ENCODE measurements at regions not wholly inside any gene's neighbourhood (a gene's known extent, or its start where the extent isn't known, plus 50 kb on each side); places are given as distances from the start of the nearest gene placed in this dataset.

DNA sequence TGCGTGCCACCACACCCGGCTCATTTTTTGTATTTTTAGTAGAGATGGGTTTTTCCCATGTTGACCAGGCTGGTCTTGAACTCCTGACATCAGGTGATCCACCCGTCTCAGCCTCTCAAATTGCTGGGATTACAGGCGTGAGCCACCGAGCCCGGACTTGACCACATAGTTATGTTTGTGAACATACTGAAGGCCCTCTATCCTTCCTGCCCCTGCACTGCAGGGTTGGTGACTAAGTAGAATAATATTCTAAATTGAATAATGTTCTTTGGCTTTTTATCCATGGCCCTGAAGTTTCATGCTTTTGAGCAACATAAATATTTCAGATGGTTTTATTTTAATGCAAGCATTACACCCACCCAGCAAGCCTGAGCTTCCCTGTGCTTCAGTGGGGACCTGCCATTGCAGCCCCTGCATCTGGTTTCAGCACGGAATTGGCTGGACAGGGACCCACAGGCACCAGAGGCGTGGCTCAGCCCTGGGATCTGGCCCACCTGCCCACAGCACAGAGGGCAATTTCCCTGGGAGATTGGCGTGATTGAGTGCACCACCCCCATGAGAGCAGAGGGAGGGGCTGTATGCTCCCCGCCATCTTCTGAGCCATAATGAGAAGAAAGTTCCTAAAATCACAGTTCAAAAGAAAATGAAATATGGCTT, 460.5 kb downstream of the BRD1 start:
- no peak for DNase-seq (ENCODE audit: low spot score)
- TF ChIP-seq, protein P1, sequence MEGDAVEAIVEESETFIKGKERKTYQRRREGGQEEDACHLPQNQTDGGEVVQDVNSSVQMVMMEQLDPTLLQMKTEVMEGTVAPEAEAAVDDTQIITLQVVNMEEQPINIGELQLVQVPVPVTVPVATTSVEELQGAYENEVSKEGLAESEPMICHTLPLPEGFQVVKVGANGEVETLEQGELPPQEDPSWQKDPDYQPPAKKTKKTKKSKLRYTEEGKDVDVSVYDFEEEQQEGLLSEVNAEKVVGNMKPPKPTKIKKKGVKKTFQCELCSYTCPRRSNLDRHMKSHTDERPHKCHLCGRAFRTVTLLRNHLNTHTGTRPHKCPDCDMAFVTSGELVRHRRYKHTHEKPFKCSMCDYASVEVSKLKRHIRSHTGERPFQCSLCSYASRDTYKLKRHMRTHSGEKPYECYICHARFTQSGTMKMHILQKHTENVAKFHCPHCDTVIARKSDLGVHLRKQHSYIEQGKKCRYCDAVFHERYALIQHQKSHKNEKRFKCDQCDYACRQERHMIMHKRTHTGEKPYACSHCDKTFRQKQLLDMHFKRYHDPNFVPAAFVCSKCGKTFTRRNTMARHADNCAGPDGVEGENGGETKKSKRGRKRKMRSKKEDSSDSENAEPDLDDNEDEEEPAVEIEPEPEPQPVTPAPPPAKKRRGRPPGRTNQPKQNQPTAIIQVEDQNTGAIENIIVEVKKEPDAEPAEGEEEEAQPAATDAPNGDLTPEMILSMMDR (IDR thresholded peaks at IDR 0.05; ENCODE audit: extremely low read depth, missing control alignments), result no peak

DNA sequence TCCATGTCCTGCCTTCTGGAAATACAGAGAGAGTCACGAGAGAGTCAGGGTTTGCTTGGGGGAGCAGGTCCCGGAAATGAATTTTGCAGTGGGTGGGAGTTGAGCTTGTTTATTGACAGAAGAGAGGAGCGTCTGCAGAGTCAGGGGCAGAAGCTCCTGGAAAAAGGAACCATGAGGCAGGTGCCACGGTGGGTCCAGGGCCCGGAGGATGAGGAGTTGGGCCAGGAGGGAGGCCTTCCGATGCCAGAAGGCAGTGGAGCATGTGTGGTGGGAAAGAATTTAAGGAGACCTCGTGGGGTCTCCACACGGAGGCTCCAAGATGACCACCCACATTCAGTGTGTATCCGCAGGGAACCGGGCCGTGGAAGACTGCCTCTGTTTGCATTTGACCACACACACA, 461.2 kb downstream of the BRD1 start:
- no peak for DNase-seq (ENCODE audit: low spot score)
- TF ChIP-seq, protein P1 (IDR thresholded peaks at IDR 0.05; ENCODE audit: extremely low read depth, missing control alignments), result no peak

DNA sequence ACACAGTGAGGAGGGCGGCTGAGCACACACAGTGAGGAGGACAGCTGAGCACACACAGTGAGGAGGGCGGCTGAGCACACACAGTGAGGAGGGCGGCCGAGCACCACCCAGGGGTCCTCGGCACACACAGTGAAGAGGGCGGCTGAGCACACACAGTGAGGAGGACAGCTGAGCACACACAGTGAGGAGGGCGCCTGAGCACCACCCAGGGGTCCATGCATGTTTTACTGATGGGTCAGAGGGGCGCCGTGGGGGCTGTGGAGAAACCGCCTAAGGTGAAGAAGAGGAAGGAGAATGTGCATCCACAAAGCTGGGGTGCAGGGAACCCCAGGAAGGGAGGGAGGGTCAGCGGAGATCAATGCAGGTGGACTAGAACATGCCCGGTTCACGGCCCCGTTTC, 461.8 kb downstream of the BRD1 start:
- DNase-seq (ENCODE audit: low spot score), result no peak
- TF ChIP-seq, protein P1 (IDR thresholded peaks at IDR 0.05; ENCODE audit: extremely low read depth, missing control alignments), result no peak

DNA sequence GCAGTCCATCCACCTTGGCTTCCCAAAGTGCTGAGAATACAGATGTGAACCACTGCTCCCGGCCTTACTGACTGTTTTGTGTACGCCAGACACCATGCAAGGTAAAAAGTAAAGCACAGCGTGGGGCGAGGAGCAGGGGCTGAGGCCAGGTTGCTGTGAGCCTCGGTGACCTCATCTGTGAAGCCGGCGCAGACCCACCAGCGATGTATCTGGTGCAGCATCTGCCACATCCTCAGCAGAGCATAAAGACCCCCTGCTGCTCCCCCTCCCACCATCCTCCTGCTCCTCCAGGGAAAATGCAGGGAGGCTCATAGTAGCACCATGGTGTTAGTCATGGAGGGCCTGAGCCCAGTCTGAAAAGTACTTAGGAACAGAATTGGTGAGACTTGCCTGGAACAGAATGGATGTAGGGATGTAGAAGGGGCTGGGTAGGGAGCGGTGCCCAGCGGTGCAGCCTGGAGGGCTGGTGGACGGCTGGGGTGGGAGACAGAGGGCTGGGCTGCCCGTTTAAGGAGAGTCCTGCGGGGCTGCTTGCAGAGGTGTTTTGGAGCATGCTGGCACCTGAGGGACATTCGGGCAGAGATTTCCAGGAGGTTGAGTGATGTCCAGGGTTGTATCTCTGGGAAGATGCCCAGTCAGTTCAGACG, 462.4 kb downstream of the BRD1 start:
- TF ChIP-seq, protein P1 (IDR thresholded peaks at IDR 0.05; ENCODE audit: extremely low read depth, missing control alignments), result no peak
- DNase-seq (ENCODE audit: low spot score), result no peak

DNA sequence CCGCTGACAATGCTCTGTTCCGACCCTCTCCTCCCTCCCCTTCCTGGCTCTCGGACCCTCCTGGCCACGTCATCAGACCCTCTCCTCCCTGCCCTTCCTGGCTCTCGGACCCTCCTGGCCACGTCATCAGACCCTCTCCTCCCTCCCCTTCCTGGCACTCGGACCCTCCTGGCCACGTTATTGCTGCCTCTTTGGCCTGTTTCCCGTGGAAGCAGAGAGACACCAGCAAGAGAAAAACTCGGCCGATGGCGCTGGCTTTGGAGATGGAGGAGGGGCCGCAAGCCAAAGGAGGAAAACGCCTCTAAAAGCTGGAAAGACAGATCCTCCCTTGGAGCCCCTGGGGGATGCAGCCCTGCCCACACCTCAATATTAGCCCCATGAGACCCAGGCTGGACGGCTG, 463.3 kb downstream of the BRD1 start:
- no peak for DNase-seq (ENCODE audit: low spot score)

DNA sequence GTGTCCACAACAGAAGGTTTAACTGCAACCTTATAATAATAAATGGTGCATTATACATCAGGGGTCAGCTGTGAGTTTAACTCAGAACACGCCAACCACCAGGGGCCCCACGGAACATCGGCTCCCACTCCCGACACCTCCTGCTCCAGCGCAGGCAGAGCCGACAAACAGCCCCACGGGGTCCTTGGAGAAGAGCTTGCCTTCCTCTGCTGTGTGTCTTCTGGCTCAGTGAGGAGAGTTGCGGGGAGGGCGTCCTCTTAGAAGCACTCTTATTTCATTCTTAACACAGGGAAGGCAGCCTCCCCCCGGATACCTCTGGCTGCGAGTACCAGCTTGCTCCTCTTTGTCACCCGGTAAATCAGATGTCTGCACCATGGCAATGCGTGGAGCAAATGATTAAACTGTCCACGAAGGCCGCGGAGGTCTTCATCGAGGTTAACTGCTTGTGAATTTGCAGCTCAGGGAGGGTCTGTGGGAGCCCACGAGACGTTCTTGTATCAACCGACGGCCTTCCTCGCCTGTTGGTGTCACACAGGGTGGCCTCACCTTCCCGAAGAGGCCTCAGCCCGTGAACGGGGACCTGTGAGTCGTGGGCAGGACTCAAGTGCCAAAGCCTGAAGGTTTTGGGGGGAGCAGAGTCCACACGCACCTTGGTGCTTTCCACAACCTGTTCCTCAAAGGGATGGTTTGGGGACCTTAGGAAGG, 464.0 kb downstream of the BRD1 start:
- DNase-seq (ENCODE audit: low spot score), result no peak
- TF ChIP-seq, protein P1 (IDR thresholded peaks at IDR 0.05; ENCODE audit: extremely low read depth, missing control alignments), result no peak

More for the DNA sequence above, 463.3 kb downstream of the BRD1 start:
- TF ChIP-seq, protein P1 (IDR thresholded peaks at IDR 0.05; ENCODE audit: extremely low read depth, missing control alignments), result no peak

DNA sequence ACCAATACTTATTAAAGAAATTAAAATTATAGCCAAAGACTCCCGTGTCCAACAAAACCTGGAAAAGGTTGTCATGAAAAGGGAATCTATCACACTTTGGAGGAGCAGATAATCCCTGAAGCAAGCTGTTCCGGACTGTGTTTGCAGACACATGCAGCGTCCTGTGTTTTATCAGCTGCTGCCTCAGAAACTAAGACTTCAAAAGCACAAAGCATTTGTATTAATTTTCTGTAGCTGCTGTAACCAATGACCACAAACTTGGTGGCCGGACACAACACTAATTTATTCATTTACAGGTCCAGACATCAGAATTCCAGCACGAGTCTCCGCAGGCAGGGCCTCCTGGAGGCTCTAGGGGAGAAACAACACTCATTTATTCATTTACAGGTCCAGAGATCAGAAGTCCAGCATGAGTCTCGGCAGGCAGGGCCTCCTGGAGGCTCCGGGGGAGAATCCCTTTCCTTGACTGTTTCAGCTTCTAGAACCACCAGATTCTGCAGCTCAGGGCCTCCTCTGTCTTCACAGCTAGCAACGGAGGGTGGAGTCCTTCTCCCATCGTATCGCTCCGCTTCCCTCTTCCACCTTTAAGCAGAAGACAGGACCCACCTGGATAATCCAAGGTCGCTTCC, 465.3 kb downstream of the BRD1 start:
- DNase-seq (ENCODE audit: low spot score), result no peak
- TF ChIP-seq, protein P1 (IDR thresholded peaks at IDR 0.05; ENCODE audit: extremely low read depth, missing control alignments), result no peak

All from GM20000 (cell line).